Muscle layer of duodenum (tissue), 2 donors: ENCODE measurements at regions not wholly inside any gene's neighbourhood (a gene's known extent, or its start where the extent isn't known, plus 50 kb on each side); places are given as distances from the start of the nearest gene placed in this dataset.

ENCODE experiments used
- H3K27ac ChIP-seq: one replicate; pipeline ENCODE4 v1.7.0; 2013; ENCODE audit warnings: mild to moderate bottlenecking, low read length
- H3K27me3 ChIP-seq: one replicate; pipeline ENCODE4 v1.7.0; 2013; ENCODE audit warnings: low read depth, mild to moderate bottlenecking, control low read depth, low read length
- H3K36me3 ChIP-seq, 2 donors: one replicate each; pipeline ENCODE4 v1.7.0; 2013; ENCODE audit warnings: low read length in 2 of 2, control low read depth in 1 of 2, mild to moderate bottlenecking in 1 of 2; ENCODE audit not compliant: insufficient read depth in 2 of 2, control insufficient read depth in 1 of 2
- H3K4me1 ChIP-seq, 2 donors: one replicate each; pipeline ENCODE4 v1.7.0; 2013; ENCODE audit warnings: low read length in 2 of 2, mild to moderate bottlenecking in 2 of 2, control low read depth in 1 of 2, moderate library complexity in 1 of 2; ENCODE audit not compliant: insufficient read depth in 2 of 2, control insufficient read depth in 1 of 2
- H3K4me3 ChIP-seq, 2 donors: one replicate each; pipeline ENCODE4 v1.7.0; 2013; ENCODE audit warnings: low read length in 2 of 2, low read depth in 1 of 2, mild to moderate bottlenecking in 1 of 2
- H3K9me3 ChIP-seq, 2 donors: one replicate each; pipeline ENCODE4 v1.7.0; 2013; ENCODE audit warnings: low read length in 2 of 2, control low read depth in 1 of 2, mild to moderate bottlenecking in 1 of 2; ENCODE audit not compliant: control insufficient read depth in 1 of 2
- donor health status: healthy.

DNA sequence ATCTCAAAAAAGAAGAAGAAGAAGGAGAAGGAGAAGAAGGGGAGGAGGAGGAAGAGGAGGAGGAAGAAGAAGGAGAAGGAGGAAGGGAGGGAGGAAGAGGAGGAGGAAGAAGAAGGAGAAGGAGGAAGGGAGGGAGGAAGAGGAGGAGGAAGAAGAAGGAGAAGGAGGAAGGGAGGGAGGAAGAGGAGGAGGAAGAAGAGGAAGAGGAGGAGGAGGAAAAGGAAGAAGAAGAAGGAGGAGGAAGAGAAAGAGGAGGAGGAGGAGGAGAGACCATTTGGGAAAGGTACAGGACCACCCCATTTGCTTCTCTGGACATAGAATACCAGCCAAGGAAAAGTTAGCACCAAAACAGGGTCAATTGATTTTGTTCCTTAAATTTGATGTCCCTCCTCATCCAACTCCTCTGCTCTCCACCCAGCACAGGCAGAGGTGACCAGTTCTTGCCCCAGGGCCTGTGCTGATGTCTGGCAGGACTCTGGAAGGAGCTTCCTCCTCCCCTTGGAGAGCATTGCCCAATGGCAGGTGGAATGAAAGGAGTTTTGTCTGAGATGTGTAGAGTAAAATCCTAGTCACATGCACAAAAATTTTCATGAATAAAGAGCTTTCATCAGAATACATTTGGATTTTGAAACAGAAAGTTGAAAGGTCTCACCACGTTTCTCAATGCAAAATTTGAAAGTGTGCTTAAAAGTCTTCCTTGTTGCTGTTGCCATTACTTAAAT, 182.9 kb downstream of the LY86 start:
- H3K27me3 ChIP-seq: no peaks in the 10 kb centered on the region
- no peaks in the 10 kb centered on the region for H3K9me3 ChIP-seq
- H3K36me3 ChIP-seq: no peaks in the 10 kb centered on the region
- no peaks in the 10 kb centered on the region for H3K4me1 ChIP-seq
- H3K27ac ChIP-seq: no peak overlapping the region
- no peak overlapping the region for H3K4me3 ChIP-seq

DNA sequence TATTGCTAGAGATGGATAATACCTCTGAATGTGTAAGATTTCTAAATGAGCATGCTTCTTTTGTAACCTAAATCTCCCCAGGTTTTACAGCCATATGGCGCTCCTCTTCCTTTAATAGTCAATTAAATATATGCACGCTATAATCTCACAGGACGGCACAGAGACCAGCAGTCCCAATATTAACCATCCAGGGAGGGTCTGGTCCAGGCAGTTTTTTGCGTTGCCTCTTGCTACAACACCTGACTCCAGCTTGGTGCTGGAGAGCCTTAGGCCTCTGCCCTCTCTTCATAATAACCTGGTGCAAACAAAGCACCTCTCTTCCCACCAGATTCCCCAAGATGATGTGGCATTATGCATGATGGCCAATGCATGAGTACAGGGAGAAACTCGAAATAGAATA, 183.4 kb downstream of the LY86 start:
- Histone ChIP-seq H3K9me3 (no peaks in the 10 kb centered on the region), H3K4me3 (no peak overlapping the region), H3K27me3 (no peaks in the 10 kb centered on the region), H3K4me1 (no peaks in the 10 kb centered on the region), H3K27ac (no peak overlapping the region), H3K36me3 (no peaks in the 10 kb centered on the region)

DNA sequence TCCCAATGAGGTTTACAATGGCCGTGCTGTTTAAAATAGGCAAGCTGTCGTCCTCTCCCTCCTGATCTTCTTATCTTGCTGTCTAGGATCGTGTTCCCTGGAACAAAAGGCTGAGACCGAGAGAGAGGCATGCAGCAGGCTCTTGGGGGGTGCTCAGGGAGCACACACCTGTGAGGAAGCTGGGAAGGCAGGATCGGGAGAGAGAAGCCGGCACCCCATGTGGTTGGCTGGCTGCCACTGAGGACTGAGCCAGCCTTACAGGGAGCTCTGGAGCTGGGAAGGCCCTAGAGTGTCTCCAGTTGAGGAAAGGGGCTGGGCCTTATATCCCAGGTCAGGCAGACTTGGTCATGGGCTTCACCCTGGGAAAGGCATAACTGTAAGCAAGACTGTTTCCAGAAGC, 184.2 kb downstream of the LY86 start:
- H3K36me3 ChIP-seq: no peaks in the 10 kb centered on the region
- H3K27me3 ChIP-seq: no peaks in the 10 kb centered on the region
- H3K4me3 ChIP-seq: no peak overlapping the region
- H3K27ac ChIP-seq: no peak overlapping the region
- H3K4me1 ChIP-seq: no peaks in the 10 kb centered on the region
- H3K9me3 ChIP-seq: no peaks in the 10 kb centered on the region

DNA sequence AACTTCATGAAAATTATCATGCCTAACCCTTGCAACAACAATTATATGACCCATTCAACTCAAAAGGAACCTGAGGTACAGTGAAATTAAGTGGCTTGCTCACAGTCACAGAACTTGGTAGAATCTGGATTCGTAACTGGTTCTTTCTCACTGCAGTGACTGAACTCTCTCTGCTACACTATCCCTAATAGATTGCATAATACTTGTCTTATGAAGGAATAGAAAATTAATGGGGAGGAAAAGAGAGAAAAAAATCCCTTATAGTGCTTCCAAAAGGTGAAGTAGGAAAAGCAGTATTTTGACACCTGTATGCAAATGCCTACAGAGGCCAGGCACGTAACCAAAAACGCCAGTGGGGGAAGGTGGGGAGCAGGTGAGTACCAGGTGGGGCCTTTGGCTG, 186.6 kb downstream of the LY86 start:
- Histone ChIP-seq H3K4me1 (no peaks in the 10 kb centered on the region), H3K9me3 (no peaks in the 10 kb centered on the region), H3K27me3 (no peaks in the 10 kb centered on the region), H3K27ac (no peak overlapping the region), H3K4me3 (no peak overlapping the region), H3K36me3 (no peaks in the 10 kb centered on the region)

DNA sequence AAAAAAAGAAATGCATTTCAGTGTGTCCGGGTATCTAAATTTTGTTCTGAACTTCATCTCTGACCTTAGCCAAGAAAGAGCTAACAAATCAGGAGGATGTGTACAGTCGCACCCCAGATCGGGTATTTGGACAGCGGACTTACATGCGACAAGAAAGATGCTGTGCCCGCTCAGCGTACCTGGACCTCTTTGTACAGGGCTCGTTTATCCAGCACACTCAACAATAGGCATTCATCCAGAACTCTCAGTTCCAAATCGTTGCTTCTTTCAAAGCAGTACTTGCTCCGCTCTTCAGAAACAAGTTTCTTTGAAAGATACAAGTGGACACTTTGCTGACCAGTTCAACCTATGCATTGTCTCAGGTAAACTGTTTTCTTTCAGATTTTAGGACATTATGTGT, 191.7 kb downstream of the LY86 start:
- Histone ChIP-seq H3K27ac (no peak overlapping the region), H3K9me3 (no peaks in the 10 kb centered on the region), H3K4me3 (no peak overlapping the region), H3K4me1 (peaks cover 0 to 6% of the 10 kb centered on the region in 2 donors), H3K27me3 (no peaks in the 10 kb centered on the region), H3K36me3 (no peaks in the 10 kb centered on the region)

DNA sequence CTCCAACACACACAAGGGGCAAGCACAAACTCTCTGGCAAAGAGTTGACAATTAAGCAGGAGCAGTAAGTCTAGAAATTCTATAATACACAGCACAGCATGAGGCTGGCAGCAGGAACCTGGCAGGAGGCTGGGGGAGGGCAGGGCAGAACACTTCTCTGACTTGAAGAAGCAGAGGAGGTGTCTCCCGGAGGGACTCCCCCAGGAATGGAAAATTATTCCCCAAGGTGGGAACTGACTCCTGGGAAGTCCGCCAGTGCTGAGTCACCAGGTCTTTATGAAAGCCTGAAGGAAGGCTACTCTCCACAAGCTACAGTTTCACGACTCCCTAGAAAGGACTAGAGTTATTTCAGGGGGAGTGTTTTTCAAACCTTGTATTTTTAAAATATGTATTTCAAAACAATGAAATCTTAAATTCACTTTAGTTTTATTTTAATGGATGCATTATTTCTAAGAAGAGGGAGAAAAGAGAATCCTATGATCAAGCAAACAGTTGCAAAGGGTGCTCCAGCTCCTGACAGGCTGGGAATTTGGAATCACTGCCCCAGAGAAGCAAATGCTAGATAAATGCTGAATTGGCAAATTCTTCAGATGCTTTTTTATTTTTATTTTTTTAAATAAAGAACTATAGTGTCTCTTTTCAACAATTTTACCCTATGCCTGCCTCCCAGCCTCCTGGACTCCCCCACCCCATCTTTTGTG, 192.8 kb downstream of the LY86 start:
- H3K9me3 ChIP-seq: no peaks in the 10 kb centered on the region
- H3K36me3 ChIP-seq: no peaks in the 10 kb centered on the region
- H3K27me3 ChIP-seq: no peaks in the 10 kb centered on the region
- no peak overlapping the region for H3K4me3 ChIP-seq
- peaks cover 0 to 6% of the 10 kb centered on the region in 2 donors for H3K4me1 ChIP-seq
- no peak overlapping the region for H3K27ac ChIP-seq

DNA sequence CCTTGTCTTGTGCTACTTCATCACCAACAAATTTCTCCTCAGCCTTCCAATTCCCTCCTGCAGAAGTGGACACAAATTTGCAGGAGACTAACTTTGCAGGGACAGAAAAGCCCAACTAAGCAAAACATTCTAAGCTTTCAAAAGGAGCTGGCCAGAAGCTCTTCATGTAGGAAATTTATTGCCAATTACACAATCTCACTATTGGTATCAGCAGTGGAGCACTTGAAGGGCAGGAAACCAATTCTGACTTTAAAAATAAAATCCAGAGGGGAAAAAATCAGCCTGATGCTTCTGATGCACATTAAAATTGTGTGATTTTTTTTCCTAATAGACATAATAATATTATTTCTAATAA, 193.3 kb downstream of the LY86 start:
- H3K27me3 ChIP-seq: no peaks in the 10 kb centered on the region
- H3K4me3 ChIP-seq: no peak overlapping the region
- H3K36me3 ChIP-seq: no peaks in the 10 kb centered on the region
- H3K4me1 ChIP-seq: peaks cover 0 to 6% of the 10 kb centered on the region in 2 donors
- H3K27ac ChIP-seq: no peak overlapping the region
- H3K9me3 ChIP-seq: no peaks in the 10 kb centered on the region

DNA sequence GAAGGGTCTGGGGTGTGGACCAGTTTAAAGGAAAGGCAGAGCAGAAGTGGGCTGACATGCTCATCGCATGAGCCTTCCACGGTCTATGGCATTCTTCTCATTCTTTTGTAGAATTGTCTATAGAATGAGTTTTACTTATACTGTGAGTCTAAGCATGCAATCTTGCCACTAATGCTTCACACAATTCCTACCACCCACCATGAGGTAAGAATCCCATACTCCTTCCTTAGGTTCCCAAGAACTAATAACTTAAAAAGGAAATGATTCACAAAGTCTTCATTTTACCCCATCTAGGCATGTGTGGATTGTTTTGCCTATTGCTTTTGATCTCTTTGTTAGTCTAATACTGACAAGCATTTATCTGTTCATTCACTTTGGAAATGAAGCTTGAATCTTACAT, 195.2 kb downstream of the LY86 start:
- H3K36me3 ChIP-seq: no peaks in the 10 kb centered on the region
- no peak overlapping the region for H3K4me3 ChIP-seq
- no peaks in the 10 kb centered on the region for H3K9me3 ChIP-seq
- H3K27ac ChIP-seq: no peak overlapping the region
- peaks cover 0 to 6% of the 10 kb centered on the region in 2 donors for H3K4me1 ChIP-seq
- no peaks in the 10 kb centered on the region for H3K27me3 ChIP-seq

DNA sequence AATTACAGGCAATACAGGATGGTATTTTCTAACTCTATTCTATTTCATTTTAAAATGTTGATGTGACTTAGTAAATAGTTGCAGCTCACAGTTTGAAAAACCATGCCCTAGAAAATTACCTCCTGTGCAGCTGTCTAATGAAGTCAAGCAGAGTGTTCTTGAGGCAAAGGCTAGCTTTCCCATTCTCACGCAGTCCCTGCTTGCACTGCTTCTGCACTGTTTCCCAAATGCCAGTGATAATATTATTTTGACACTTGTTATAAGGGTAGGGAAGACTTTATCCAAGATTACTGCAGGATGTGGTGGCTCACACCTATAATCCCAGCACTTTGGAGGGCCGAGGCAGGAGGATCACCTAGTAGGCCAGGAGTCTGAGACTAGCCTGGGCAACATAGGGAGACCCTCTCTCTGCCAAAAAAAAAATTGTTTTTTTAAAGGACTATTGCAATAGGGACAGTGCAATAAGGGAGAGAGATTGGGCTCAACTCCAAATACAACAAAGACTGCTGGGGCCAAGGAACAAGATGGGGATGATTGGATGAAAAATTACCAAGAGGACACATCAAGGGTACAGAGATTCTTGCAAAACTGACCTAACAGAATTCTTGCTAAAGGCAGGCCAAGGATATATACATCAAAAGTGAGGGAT, 196.1 kb downstream of the LY86 start:
- Histone ChIP-seq H3K4me1 (peaks cover 0 to 6% of the 10 kb centered on the region in 2 donors), H3K36me3 (no peaks in the 10 kb centered on the region), H3K4me3 (no peak overlapping the region), H3K9me3 (no peaks in the 10 kb centered on the region), H3K27me3 (no peaks in the 10 kb centered on the region), H3K27ac (no peak overlapping the region)

DNA sequence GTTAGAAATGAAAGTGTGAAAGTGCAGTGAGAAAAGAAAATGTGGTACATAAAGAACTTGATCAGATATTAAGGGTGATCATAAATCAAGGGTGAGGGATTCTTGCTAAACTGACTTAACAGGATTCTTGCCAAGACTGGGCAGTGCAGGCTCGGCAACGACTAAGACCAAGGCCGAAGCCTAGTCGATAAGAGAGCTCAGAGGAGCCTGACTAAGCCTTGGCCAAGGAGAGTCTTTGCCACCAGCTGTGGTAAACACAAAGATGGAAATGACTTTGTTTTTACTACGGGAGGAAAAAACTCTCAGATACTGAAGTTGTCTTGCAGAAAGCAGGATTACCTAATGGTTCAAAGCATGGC, 196.6 kb downstream of the LY86 start:
- no peak overlapping the region for H3K4me3 ChIP-seq
- H3K4me1 ChIP-seq: peaks cover 0 to 6% of the 10 kb centered on the region in 2 donors
- no peaks in the 10 kb centered on the region for H3K36me3 ChIP-seq
- no peak overlapping the region for H3K27ac ChIP-seq
- no peaks in the 10 kb centered on the region for H3K9me3 ChIP-seq
- no peaks in the 10 kb centered on the region for H3K27me3 ChIP-seq

DNA sequence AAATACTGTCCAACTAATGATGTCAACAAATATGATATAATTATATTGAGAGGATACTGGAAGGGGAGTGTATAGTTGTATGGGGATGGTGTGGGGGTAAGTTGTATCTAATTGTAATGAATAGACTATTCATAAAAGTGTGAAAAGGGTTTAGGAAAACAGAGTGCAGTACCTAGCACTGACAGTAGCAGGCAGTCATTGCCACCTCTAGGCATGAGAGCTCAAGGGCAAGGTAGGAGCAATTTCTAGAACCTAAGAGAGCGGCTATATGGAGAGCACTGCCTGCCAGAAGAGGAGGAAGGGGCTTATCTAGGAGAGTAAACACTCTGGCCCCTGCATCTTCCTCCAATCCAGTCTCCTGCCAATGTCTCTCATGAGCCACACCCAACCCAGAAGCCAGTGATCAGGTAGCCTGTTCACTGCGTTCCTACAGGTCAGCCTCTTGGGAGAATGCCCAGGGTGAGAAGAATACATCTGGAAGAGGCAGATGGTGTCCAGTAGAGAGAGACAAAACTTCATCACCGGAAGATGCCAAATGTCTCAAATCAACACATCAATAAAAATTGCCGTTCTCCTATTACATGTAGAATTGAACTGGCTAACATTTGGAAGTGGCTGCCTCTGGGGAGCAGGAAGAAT, 200.0 kb downstream of the LY86 start:
- Histone ChIP-seq H3K36me3 (no peaks in the 10 kb centered on the region), H3K9me3 (no peaks in the 10 kb centered on the region), H3K27me3 (no peaks in the 10 kb centered on the region), H3K27ac (no peak overlapping the region), H3K4me1 (no peaks in the 10 kb centered on the region), H3K4me3 (no peak overlapping the region)
